Mesenchymal stem cell (in vitro differentiated cells and primary cell): ENCODE measurements at regions not wholly inside any gene's neighbourhood (a gene's known extent, or its start where the extent isn't known, plus 50 kb on each side); places are given as distances from the start of the nearest gene placed in this dataset.
A peak's percentile ranks its signal among the peaks of the same experiment; 100 is the strongest.

Source experiments
- DNase-seq: peaks from one replicate; pipeline ENCODE4 v3.0.0-alpha.2; 2013
- H2AFZ ChIP-seq: one replicate; pipeline ENCODE4 v1.6.1; 2013; ENCODE audit warnings: low read depth, mild to moderate bottlenecking, control low read depth, inconsistent platforms, low read length, moderate library complexity
- H2AK5ac ChIP-seq: 2 replicates; pipeline ENCODE4 v1.6.1; 2013; ENCODE audit warnings: low read length, moderate library complexity, mild to moderate bottlenecking, inconsistent platforms; ENCODE audit not compliant: severe bottlenecking
- H2BK120ac ChIP-seq: one replicate; pipeline ENCODE4 v1.6.1; 2013; ENCODE audit warnings: low read depth, mild to moderate bottlenecking, inconsistent platforms, low read length, moderate library complexity
- H2BK12ac ChIP-seq, 2 experiments: one replicate each; pipeline ENCODE4 v1.6.1; 2013; ENCODE audit warnings: inconsistent platforms in 2 of 2, low read length in 2 of 2, mild to moderate bottlenecking in 2 of 2, moderate library complexity in 2 of 2, control low read depth in 1 of 2
- H2BK15ac ChIP-seq: one replicate; pipeline ENCODE4 v1.6.1; 2013; ENCODE audit warnings: mild to moderate bottlenecking, low read depth, inconsistent platforms; ENCODE audit not compliant: poor library complexity, severe bottlenecking
- H2BK5ac ChIP-seq: 2 replicates; pipeline ENCODE4 v1.6.1; 2013; ENCODE audit warnings: low read depth, mild to moderate bottlenecking, low read length, control low read depth, inconsistent platforms; ENCODE audit not compliant: poor library complexity, severe bottlenecking
- H3K14ac ChIP-seq, 2 experiments: one replicate each; pipeline ENCODE4 v1.6.1; 2013; ENCODE audit warnings: inconsistent platforms in 2 of 2, low read length in 2 of 2, control low read depth in 1 of 2, mild to moderate bottlenecking in 1 of 2, moderate library complexity in 1 of 2
- H3K18ac ChIP-seq, 2 experiments: one replicate each; pipeline ENCODE4 v1.6.1; 2013; ENCODE audit warnings: inconsistent platforms in 2 of 2, low read length in 2 of 2, control low read depth in 1 of 2, low read depth in 1 of 2, mild to moderate bottlenecking in 1 of 2
- H3K23ac ChIP-seq, 2 experiments: one replicate each; pipeline ENCODE4 v1.6.1; 2013; ENCODE audit warnings: inconsistent platforms in 2 of 2, low read length in 2 of 2, mild to moderate bottlenecking in 2 of 2, moderate library complexity in 2 of 2, control low read depth in 1 of 2
- H3K27ac ChIP-seq: 2 replicates; pipeline ENCODE4 v1.5.1; 2013; ENCODE audit warnings: mild to moderate bottlenecking, moderate library complexity, low read length, control low read depth, inconsistent platforms; ENCODE audit not compliant: poor library complexity, severe bottlenecking
- H3K27me3 ChIP-seq, 2 experiments: 2 replicates each; pipeline versions ENCODE4 v1.6.1 to v1.7.0; 2013; ENCODE audit warnings: low read length in 2 of 2, mild to moderate bottlenecking in 2 of 2, moderate library complexity in 2 of 2, control low read depth in 1 of 2, inconsistent platforms in 1 of 2; ENCODE audit not compliant: control insufficient read depth in 1 of 2, insufficient read depth in 1 of 2
- H3K36me3 ChIP-seq, 2 experiments: 2 replicates each; pipeline versions ENCODE4 v1.6.1 to v1.7.0; 2013; ENCODE audit warnings: low read length in 2 of 2, control low read depth in 1 of 2, inconsistent platforms in 1 of 2, low read depth in 1 of 2, mild to moderate bottlenecking in 1 of 2; ENCODE audit not compliant: insufficient read depth in 2 of 2, control insufficient read depth in 1 of 2
- H3K4ac ChIP-seq, 2 experiments: one replicate each; pipeline ENCODE4 v1.6.1; 2013; ENCODE audit warnings: inconsistent platforms in 2 of 2, low read length in 2 of 2, mild to moderate bottlenecking in 2 of 2, moderate library complexity in 2 of 2, control low read depth in 1 of 2, low read depth in 1 of 2
- H3K4me1 ChIP-seq: 2 replicates; pipeline ENCODE4 v1.6.1; 2013; ENCODE audit warnings: low read depth, low read length, control low read depth; ENCODE audit not compliant: control insufficient read depth, insufficient read depth
- H3K4me2 ChIP-seq: 2 replicates; pipeline ENCODE4 v1.6.1; 2013; ENCODE audit warnings: low read length, mild to moderate bottlenecking, inconsistent platforms; ENCODE audit not compliant: poor library complexity, severe bottlenecking
- H3K4me3 ChIP-seq, 2 experiments: 2 replicates each; pipeline versions ENCODE4 v1.5.1 to v1.7.0; 2013; ENCODE audit warnings: low read length in 2 of 2, mild to moderate bottlenecking in 2 of 2, control low read depth in 1 of 2, low read depth in 1 of 2; ENCODE audit not compliant: insufficient read depth in 1 of 2
- H3K79me1 ChIP-seq: replicated peaks from 2 replicates; pipeline ENCODE4 v1.6.1; 2013; ENCODE audit warnings: mild to moderate bottlenecking, control low read depth, low read length, inconsistent platforms; ENCODE audit not compliant: poor library complexity, severe bottlenecking
- H3K9ac ChIP-seq: 2 replicates; pipeline ENCODE4 v1.7.0; 2013; ENCODE audit warnings: mild to moderate bottlenecking, low read length, moderate library complexity
- H3K9me3 ChIP-seq: 2 replicates; pipeline ENCODE4 v1.7.0; 2013; ENCODE audit warnings: mild to moderate bottlenecking, low read length; ENCODE audit not compliant: control insufficient read depth
- H4K8ac ChIP-seq: one replicate; pipeline ENCODE4 v1.6.1; 2013; ENCODE audit warnings: inconsistent platforms, mild to moderate bottlenecking, low read length, moderate library complexity
- H4K91ac ChIP-seq: one replicate; pipeline ENCODE4 v1.6.1; 2013; ENCODE audit warnings: mild to moderate bottlenecking, low read length, inconsistent platforms
- WGBS: methylation state at CpG from one replicate; pipeline ENCODE4 v1.1.7; 2013; ENCODE audit warnings: mixed read lengths; 5-methylcytosine and 5-hydroxymethylcytosine counted together

- DNase-seq, result peak; percentile 33
- Histone ChIP-seq H4K91ac (no peak overlapping the region), H4K8ac (no peak overlapping the region), H3K9me3 (peaks cover 9% of the 10 kb centered on the region), H3K9ac (no peak overlapping the region), H3K18ac (no peak overlapping the region), H3K27me3 (no peaks in the 10 kb centered on the region), H3K79me1 (no peaks in the 10 kb centered on the region), H3K4me1 (no peaks in the 10 kb centered on the region), H3K4ac (no peak overlapping the region), H2AFZ (no peak overlapping the region), H3K23ac (no peak overlapping the region), H3K4me3 (no peak overlapping the region), H2BK15ac (no peak overlapping the region), H3K4me2 (no peak overlapping the region), H3K27ac (no peak overlapping the region), H3K36me3 (no peaks in the 10 kb centered on the region), H2BK5ac (no peak overlapping the region), H2AK5ac (no peak overlapping the region), H2BK12ac (peak overlapping the region in 1 of 2 experiments; percentile 63), H3K14ac (no peak overlapping the region), H2BK120ac (no peak overlapping the region)
- WGBS, result 77% methylated on average over 7 of the region's 7 CpGs
These were observed 302.4 kb downstream of the PTEN start for GRCh38 chr10:88165849-88166271.

GRCh38 chr10:88168171-88169036 is 305.0 kb downstream of the PTEN start:
- WGBS, result 97% methylated on average over 3 of the region's 3 CpGs
- no peak overlapping the region for H3K23ac ChIP-seq

DNA sequence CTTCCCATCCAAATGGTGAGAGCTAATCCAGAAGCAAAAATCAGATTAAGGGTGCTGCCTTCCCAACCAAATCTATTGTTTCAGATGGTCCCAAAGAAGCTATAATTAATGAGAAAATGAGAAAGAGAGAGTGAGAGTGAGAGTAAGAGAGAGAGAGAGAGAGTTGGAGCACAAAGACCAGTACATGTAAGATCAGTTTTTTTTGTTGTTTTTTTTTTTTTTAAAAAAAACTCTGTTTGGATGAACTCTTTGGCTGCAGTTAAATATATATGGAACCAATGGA is 305.6 kb downstream of the PTEN start:
- no peak overlapping the region for H3K9ac ChIP-seq
- H3K4me2 ChIP-seq, result no peak overlapping the region
- no peaks in the 10 kb centered on the region for H3K4me1 ChIP-seq
- H3K23ac ChIP-seq, result no peak overlapping the region
- no peak overlapping the region for H2BK5ac ChIP-seq
- H3K36me3 ChIP-seq, result no peaks in the 10 kb centered on the region
- no peak overlapping the region for H3K4me3 ChIP-seq
- H3K27me3 ChIP-seq, result no peaks in the 10 kb centered on the region
- H3K9me3 ChIP-seq, result peaks cover 11% of the 10 kb centered on the region
- no peak overlapping the region for H3K4ac ChIP-seq
- no peak overlapping the region for H3K14ac ChIP-seq
- no peak overlapping the region for H4K8ac ChIP-seq
- H2AK5ac ChIP-seq, result no peak overlapping the region
- H2AFZ ChIP-seq, result no peak overlapping the region
- H2BK15ac ChIP-seq, result no peak overlapping the region
- H3K27ac ChIP-seq, result no peak overlapping the region
- H4K91ac ChIP-seq, result no peak overlapping the region
- H3K18ac ChIP-seq, result no peak overlapping the region
- no peaks in the 10 kb centered on the region for H3K79me1 ChIP-seq
- no peak overlapping the region for H2BK12ac ChIP-seq
- no peak overlapping the region for H2BK120ac ChIP-seq
- no peak for DNase-seq

More at GRCh38 chr10:88168171-88169036, 305.0 kb downstream of the PTEN start:
- Histone ChIP-seq H3K18ac (no peak overlapping the region), H3K9ac (no peak overlapping the region), H3K4ac (no peak overlapping the region), H3K27me3 (no peaks in the 10 kb centered on the region), H2AK5ac (no peak overlapping the region), H3K36me3 (no peaks in the 10 kb centered on the region), H4K91ac (no peak overlapping the region), H3K4me1 (no peaks in the 10 kb centered on the region), H3K27ac (no peak overlapping the region), H3K9me3 (peaks cover 11% of the 10 kb centered on the region), H2BK120ac (no peak overlapping the region), H2AFZ (no peak overlapping the region), H3K79me1 (no peaks in the 10 kb centered on the region), H2BK5ac (no peak overlapping the region), H4K8ac (no peak overlapping the region), H3K14ac (no peak overlapping the region), H3K4me3 (no peak overlapping the region), H2BK12ac (no peak overlapping the region), H2BK15ac (no peak overlapping the region), H3K4me2 (no peak overlapping the region)
- DNase-seq, result no peak

GRCh38 chr10:88170628-88171027 is 307.2 kb downstream of the PTEN start:
- Histone ChIP-seq H3K14ac (no peak overlapping the region), H3K4me2 (no peak overlapping the region), H3K36me3 (no peaks in the 10 kb centered on the region), H3K4me3 (no peak overlapping the region), H3K9ac (no peak overlapping the region), H4K91ac (no peak overlapping the region), H3K18ac (no peak overlapping the region), H3K23ac (no peak overlapping the region), H3K4me1 (no peaks in the 10 kb centered on the region), H4K8ac (no peak overlapping the region), H3K27me3 (no peaks in the 10 kb centered on the region), H2AK5ac (no peak overlapping the region), H2BK120ac (no peak overlapping the region), H2BK12ac (no peak overlapping the region), H2BK5ac (no peak overlapping the region), H2BK15ac (no peak overlapping the region), H3K9me3 (peaks cover 17% of the 10 kb centered on the region), H3K27ac (no peak overlapping the region), H3K79me1 (no peaks in the 10 kb centered on the region), H2AFZ (no peak overlapping the region), H3K4ac (no peak overlapping the region)
- DNase-seq, result no peak
- WGBS, result no CpG with 5 or more reads among the region's 1 CpG
